SH-SY5Y (cell line): ENCODE measurements at regions not wholly inside any gene's neighbourhood (a gene's known extent, or its start where the extent isn't known, plus 50 kb on each side); places are given as distances from the start of the nearest gene placed in this dataset.

Experiments
- GATA2 ChIP-seq: IDR thresholded peaks from 2 replicates; pipeline ENCODE4 v1.6.1; 2011; ENCODE audit warnings: mild to moderate bottlenecking, low read depth, low read length
- GATA3 ChIP-seq: IDR thresholded peaks from 2 replicates; pipeline ENCODE4 v1.6.1; 2011; ENCODE audit warnings: low read depth, mild to moderate bottlenecking, low read length, moderate library complexity

DNA sequence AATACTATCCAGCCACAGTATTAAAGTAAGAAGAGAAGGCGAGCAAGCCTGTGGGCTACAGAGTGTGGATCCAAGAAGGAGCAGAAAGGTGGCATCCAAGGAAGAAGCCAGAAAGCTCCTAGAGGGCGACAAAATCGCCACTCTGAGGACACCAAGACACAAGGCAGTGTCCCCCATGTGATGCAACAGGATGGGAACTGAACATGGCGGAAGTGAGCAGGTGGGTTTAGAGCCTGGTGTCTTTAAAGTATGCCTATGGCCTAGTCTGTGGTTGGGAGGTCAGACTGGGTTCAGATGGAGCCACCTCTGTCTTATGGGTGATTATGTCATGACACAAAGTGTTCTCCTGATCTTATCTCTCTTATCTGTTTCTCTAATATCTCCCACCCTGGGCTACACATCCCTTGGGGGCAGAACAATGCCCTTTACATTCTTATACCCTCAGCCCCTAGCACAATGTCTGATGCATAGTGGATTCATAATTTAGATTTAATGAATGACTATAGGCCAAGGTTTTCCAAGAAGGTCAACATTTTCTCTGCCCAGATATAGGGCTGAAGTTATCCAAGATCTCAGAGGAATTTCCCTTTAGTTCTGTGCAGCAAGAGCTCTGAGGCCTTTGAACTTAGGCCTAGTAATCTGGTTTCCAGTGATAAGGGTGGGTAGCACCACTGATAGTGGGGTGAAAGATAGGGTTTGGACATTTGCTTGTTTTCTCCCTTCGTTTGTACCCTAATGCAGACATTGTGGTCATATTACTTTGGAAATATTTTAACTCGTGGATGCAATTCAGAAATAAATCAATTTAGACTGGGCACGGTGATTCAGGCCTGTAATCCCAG, 167.3 kb upstream of the AKIRIN2 start:
- TF ChIP-seq GATA3: no peak
- no peak; the same call in 1 of the 2 replicates for TF ChIP-seq GATA2
